WTC11 (cell line): ENCODE measurements at regions not wholly inside any gene's neighbourhood (a gene's known extent, or its start where the extent isn't known, plus 50 kb on each side); places are given as distances from the start of the nearest gene placed in this dataset.

Experiments
- ATAC-seq: fragments of 200-7000 bp; cut with Tn5 transposase; 2 replicates; pipeline ENCODE4 v1.10.0; 2021; ENCODE audit warnings: mild to moderate bottlenecking, moderate library complexity
- CTCF ChIA-PET: fragments of 300-600 bp; sonication (Branson Sonifier 250); formaldehyde crosslinking; loops from one replicate; lab custom pipeline; 2021; ENCODE audit warnings: antibody characterized with exemption; lab: Charles Lee
- POLR2A ChIA-PET: fragments of 350-600 bp; sonication (Branson Sonifier 250); formaldehyde crosslinking; loops from one replicate; lab custom pipeline; 2021; ENCODE audit warnings: antibody characterized with exemption; lab: Charles Lee
- DNase-seq: peaks from one replicate; pipeline ENCODE4 v3.0.0; 2021; ENCODE audit warnings: low spot score
- H3K27ac Mint-ChIP-seq: 2 replicates; pipeline ENCODE4 v1.8.0; 2021; ENCODE audit warnings: mixed read lengths
- H3K27me3 Mint-ChIP-seq: 2 replicates; pipeline ENCODE4 v1.8.0; 2021; ENCODE audit warnings: low read depth, mild to moderate bottlenecking, moderate library complexity, mixed read lengths
- H3K36me3 Mint-ChIP-seq: 2 replicates; pipeline ENCODE4 v1.8.0; 2021; ENCODE audit warnings: mixed read lengths
- H3K4me1 Mint-ChIP-seq: 2 replicates; pipeline ENCODE4 v1.8.0; 2022; ENCODE audit warnings: mixed read lengths
- H3K4me3 Mint-ChIP-seq: 2 replicates; pipeline ENCODE4 v1.8.0; 2021; ENCODE audit warnings: mild to moderate bottlenecking, moderate library complexity, mixed read lengths
- H3K9me3 Mint-ChIP-seq: 2 replicates; pipeline ENCODE4 v1.8.0; 2021; ENCODE audit warnings: mixed read lengths
- ATF1 ChIP-seq: sonication (generic); formaldehyde crosslinking; IDR thresholded peaks from 2 replicates; pipeline ENCODE4 v1.8.1; 2023; ENCODE audit warnings: mild to moderate bottlenecking, moderate library complexity, missing genetic modification reagents
- CBFB ChIP-seq: sonication (generic); formaldehyde crosslinking; IDR thresholded peaks from 2 replicates; pipeline ENCODE4 v1.8.1; 2022; ENCODE audit warnings: mild to moderate bottlenecking, low read depth, missing genetic modification reagents
- EMX1 ChIP-seq: fragments of 250-450 bp; sonication (Bioruptor Pico); IDR thresholded peaks from 2 replicates; pipeline ENCODE4 v1.8.0; 2021; ENCODE audit warnings: mild to moderate bottlenecking
- HMGA2 ChIP-seq: fragments of 250-450 bp; sonication (Bioruptor Pico); IDR thresholded peaks from 2 replicates; pipeline ENCODE4 v1.4.0; 2021; ENCODE audit warnings: mild to moderate bottlenecking, moderate library complexity
- KAT7 ChIP-seq: sonication (generic); formaldehyde crosslinking; IDR thresholded peaks from 2 replicates; pipeline ENCODE4 v1.8.1; 2023; ENCODE audit warnings: missing genetic modification reagents, mild to moderate bottlenecking, borderline replicate concordance
- NFE2L1 ChIP-seq: sonication (generic); formaldehyde crosslinking; IDR thresholded peaks from 2 replicates; pipeline ENCODE4 v1.8.1; 2023; ENCODE audit warnings: missing genetic modification reagents
- NR2C2 ChIP-seq: sonication (generic); formaldehyde crosslinking; IDR thresholded peaks from 2 replicates; pipeline ENCODE4 v1.8.0; 2022; ENCODE audit warnings: mild to moderate bottlenecking, missing genetic modification reagents
- TEAD1 ChIP-seq: sonication (generic); formaldehyde crosslinking; IDR thresholded peaks from 2 replicates; pipeline ENCODE4 v1.8.0; 2022; ENCODE audit warnings: mild to moderate bottlenecking, missing genetic modification reagents
- ZNF219 ChIP-seq: sonication (generic); formaldehyde crosslinking; IDR thresholded peaks from 2 replicates; pipeline ENCODE4 v1.8.0; 2023; ENCODE audit warnings: missing genetic modification reagents, mild to moderate bottlenecking, borderline replicate concordance
- ZNF263 ChIP-seq: sonication (generic); formaldehyde crosslinking; IDR thresholded peaks from 2 replicates; pipeline ENCODE4 v1.8.1; 2022; ENCODE audit warnings: low read depth, mild to moderate bottlenecking, moderate library complexity, missing genetic modification reagents
- ZNF317 ChIP-seq: sonication (generic); formaldehyde crosslinking; IDR thresholded peaks from 2 replicates; pipeline ENCODE4 v1.8.1; 2023; ENCODE audit warnings: low read depth, mild to moderate bottlenecking, moderate library complexity, missing genetic modification reagents, borderline replicate concordance
- ZNF416 ChIP-seq: fragments of 250-450 bp; sonication (Bioruptor Pico); IDR thresholded peaks from 2 replicates; pipeline ENCODE4 v1.9.0; 2021; ENCODE audit warnings: mild to moderate bottlenecking, inconsistent platforms
- ZNF671 ChIP-seq: fragments of 250-450 bp; sonication (Bioruptor Pico); IDR thresholded peaks from 2 replicates; pipeline ENCODE4 v1.8.0; 2021; ENCODE audit warnings: mild to moderate bottlenecking
- TF ChIP-seq, protein P1 (sequence below): fragments of 250-450 bp; sonication (Bioruptor Pico); conservative IDR thresholded peaks from 2 replicates; pipeline ENCODE4 v1.9.0; 2021; ENCODE audit warnings: mild to moderate bottlenecking
- TF ChIP-seq, protein P2 (sequence below): sonication (generic); formaldehyde crosslinking; IDR thresholded peaks from 2 replicates; pipeline ENCODE4 v1.8.0; 2022; ENCODE audit warnings: mild to moderate bottlenecking, missing genetic modification reagents
- TF ChIP-seq, protein P3 (sequence below): sonication (generic); formaldehyde crosslinking; IDR thresholded peaks from 2 replicates; pipeline ENCODE4 v1.8.0; 2022; ENCODE audit warnings: mild to moderate bottlenecking, missing genetic modification reagents
- TF ChIP-seq, protein P4 (sequence below): sonication (generic); formaldehyde crosslinking; IDR thresholded peaks from 2 replicates; pipeline ENCODE4 v1.8.1; 2022; ENCODE audit warnings: low read depth, missing genetic modification reagents, borderline replicate concordance
- TF ChIP-seq, protein P5 (sequence below): fragments of 250-450 bp; sonication (Bioruptor Pico); IDR thresholded peaks from 2 replicates; pipeline ENCODE4 v1.9.0; 2021; ENCODE audit warnings: mild to moderate bottlenecking, borderline replicate concordance
- TF ChIP-seq, protein P6 (sequence below): sonication (generic); formaldehyde crosslinking; conservative IDR thresholded peaks from 2 replicates; pipeline ENCODE4 v1.8.1; 2022; ENCODE audit warnings: mild to moderate bottlenecking, missing genetic modification reagents

DNA sequence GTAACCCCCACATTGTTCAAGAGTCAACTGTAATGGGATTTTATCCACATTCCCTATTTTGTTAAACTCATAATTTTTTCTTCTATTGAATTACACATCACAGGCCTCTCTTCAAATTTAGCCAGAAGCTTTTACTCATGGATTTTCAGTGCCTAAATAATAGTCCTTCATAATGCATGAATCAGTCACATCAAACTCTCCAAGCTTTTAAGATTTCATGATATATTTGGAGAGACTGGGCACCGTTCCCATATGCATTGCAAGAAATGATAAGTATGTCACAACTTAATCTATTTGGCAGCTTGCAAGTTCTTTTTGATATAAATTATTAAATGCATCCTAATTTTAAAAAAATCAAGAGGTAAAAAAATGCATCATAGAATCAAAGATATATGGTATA is 465.9 kb downstream of the DMAC1 start:
- Mint-ChIP-seq H3K4me1 (peaks cover 10% of the 10 kb centered on the region), H3K27ac (no peak overlapping the region), H3K27me3 (no peaks in the 10 kb centered on the region), H3K36me3 (no peaks in the 10 kb centered on the region), H3K9me3 (no peaks in the 10 kb centered on the region), H3K4me3 (no peak overlapping the region)
- DNase-seq (no peak), ATAC-seq (no peak)
- no peak for TF ChIP-seq ZNF416
- TF ChIP-seq, protein P1, sequence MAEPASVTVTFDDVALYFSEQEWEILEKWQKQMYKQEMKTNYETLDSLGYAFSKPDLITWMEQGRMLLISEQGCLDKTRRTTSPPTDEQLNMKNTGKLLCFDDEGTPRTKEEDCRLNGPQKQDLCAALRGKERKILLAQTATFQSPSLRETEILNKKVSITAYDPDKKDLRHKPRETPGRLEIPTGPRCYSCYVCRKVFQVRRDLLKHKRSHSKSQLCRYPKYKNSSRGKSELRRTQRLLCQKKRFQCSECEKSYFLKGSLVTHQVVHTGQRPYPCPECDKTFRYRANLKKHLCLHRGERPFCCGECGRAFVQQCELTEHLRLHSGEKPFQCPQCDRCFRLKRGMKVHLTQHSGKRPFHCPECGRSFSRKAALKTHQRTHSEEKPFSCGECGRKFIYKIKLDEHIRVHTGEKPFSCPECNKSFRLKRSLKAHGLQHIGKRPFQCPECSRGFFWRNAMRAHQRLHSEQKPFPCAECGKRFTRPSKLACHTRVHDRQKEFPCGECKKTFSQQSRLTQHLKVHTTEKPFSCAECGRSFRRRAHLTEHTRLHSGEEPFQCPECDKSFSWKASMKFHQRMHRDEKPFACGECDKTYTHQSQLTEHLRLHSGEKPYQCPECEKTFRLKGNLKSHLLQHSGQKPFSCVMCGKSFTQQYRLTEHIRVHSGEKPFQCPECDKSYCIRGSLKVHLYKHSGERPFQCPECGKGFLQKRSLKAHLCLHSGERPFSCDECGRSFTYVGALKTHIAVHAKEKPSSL (CRISPR knock-in tag): no peak
- no peak for TF ChIP-seq HMGA2 (CRISPR knock-in tag)
- TF ChIP-seq NR2C2 (CRISPR knock-in tag): no peak
- TF ChIP-seq, protein P2, sequence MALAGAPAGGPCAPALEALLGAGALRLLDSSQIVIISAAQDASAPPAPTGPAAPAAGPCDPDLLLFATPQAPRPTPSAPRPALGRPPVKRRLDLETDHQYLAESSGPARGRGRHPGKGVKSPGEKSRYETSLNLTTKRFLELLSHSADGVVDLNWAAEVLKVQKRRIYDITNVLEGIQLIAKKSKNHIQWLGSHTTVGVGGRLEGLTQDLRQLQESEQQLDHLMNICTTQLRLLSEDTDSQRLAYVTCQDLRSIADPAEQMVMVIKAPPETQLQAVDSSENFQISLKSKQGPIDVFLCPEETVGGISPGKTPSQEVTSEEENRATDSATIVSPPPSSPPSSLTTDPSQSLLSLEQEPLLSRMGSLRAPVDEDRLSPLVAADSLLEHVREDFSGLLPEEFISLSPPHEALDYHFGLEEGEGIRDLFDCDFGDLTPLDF: no peak
- TF ChIP-seq ZNF263: no peak
- TF ChIP-seq ZNF317: no peak
- TF ChIP-seq ZNF219 (CRISPR knock-in tag): no peak
- no peak for TF ChIP-seq KAT7 (CRISPR knock-in tag)
- TF ChIP-seq NFE2L1 (CRISPR knock-in tag): no peak
- TF ChIP-seq, protein P3, sequence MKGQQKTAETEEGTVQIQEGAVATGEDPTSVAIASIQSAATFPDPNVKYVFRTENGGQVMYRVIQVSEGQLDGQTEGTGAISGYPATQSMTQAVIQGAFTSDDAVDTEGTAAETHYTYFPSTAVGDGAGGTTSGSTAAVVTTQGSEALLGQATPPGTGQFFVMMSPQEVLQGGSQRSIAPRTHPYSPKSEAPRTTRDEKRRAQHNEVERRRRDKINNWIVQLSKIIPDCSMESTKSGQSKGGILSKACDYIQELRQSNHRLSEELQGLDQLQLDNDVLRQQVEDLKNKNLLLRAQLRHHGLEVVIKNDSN: no peak
- TF ChIP-seq, protein P4, sequence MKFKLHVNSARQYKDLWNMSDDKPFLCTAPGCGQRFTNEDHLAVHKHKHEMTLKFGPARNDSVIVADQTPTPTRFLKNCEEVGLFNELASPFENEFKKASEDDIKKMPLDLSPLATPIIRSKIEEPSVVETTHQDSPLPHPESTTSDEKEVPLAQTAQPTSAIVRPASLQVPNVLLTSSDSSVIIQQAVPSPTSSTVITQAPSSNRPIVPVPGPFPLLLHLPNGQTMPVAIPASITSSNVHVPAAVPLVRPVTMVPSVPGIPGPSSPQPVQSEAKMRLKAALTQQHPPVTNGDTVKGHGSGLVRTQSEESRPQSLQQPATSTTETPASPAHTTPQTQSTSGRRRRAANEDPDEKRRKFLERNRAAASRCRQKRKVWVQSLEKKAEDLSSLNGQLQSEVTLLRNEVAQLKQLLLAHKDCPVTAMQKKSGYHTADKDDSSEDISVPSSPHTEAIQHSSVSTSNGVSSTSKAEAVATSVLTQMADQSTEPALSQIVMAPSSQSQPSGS: no peak
- TF ChIP-seq ZNF671: no peak
- no peak for TF ChIP-seq ATF1 (CRISPR knock-in tag)
- TF ChIP-seq EMX1 (CRISPR knock-in tag): no peak
- ChIA-PET CTCF (no interaction called here), POLR2A (no interaction called here)

DNA sequence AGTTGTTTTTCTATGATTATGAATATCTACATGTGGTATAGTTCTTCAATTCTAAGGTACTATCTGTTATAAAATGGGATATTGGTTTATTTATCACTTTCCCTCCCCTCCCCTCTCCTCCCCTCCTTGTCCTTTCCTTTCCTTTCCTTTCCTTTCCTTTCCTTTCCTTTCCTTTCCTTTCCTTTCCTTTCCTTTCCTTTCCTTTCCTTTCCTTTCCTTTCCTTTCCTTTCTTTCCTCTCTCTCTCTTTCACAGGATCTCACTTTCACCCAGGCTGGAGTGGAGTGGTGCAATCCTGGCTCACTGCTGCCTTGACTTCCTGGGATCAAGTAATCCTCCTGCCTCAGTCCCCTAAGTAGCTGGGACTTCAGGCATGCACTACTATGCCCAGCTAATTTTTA is 466.8 kb downstream of the DMAC1 start:
- Mint-ChIP-seq H3K4me3 (no peak overlapping the region), H3K9me3 (0 out of 2 replicates have a peak, but pooled peaks cover 4% of the 10 kb centered on the region), H3K4me1 (peaks cover 10% of the 10 kb centered on the region), H3K36me3 (no peaks in the 10 kb centered on the region), H3K27ac (no peak overlapping the region), H3K27me3 (no peaks in the 10 kb centered on the region)
- TF ChIP-seq CBFB (no peak), TEAD1 (no peak), EMX1 (CRISPR knock-in tag) (no peak)
- TF ChIP-seq, protein P5, sequence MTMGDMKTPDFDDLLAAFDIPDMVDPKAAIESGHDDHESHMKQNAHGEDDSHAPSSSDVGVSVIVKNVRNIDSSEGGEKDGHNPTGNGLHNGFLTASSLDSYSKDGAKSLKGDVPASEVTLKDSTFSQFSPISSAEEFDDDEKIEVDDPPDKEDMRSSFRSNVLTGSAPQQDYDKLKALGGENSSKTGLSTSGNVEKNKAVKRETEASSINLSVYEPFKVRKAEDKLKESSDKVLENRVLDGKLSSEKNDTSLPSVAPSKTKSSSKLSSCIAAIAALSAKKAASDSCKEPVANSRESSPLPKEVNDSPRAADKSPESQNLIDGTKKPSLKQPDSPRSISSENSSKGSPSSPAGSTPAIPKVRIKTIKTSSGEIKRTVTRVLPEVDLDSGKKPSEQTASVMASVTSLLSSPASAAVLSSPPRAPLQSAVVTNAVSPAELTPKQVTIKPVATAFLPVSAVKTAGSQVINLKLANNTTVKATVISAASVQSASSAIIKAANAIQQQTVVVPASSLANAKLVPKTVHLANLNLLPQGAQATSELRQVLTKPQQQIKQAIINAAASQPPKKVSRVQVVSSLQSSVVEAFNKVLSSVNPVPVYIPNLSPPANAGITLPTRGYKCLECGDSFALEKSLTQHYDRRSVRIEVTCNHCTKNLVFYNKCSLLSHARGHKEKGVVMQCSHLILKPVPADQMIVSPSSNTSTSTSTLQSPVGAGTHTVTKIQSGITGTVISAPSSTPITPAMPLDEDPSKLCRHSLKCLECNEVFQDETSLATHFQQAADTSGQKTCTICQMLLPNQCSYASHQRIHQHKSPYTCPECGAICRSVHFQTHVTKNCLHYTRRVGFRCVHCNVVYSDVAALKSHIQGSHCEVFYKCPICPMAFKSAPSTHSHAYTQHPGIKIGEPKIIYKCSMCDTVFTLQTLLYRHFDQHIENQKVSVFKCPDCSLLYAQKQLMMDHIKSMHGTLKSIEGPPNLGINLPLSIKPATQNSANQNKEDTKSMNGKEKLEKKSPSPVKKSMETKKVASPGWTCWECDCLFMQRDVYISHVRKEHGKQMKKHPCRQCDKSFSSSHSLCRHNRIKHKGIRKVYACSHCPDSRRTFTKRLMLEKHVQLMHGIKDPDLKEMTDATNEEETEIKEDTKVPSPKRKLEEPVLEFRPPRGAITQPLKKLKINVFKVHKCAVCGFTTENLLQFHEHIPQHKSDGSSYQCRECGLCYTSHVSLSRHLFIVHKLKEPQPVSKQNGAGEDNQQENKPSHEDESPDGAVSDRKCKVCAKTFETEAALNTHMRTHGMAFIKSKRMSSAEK (CRISPR knock-in tag): no peak
- TF ChIP-seq, protein P6, sequence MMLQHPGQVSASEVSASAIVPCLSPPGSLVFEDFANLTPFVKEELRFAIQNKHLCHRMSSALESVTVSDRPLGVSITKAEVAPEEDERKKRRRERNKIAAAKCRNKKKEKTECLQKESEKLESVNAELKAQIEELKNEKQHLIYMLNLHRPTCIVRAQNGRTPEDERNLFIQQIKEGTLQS (CRISPR knock-in tag): no peak
- no peak for DNase-seq
- no peak for ATAC-seq
- ChIA-PET POLR2A (no interaction called here), CTCF (interaction anchor here (0.7 kb wide), 1 partner anchor 148 kb away, joined by 4 read pairs; no protein-coding TSS in a partner anchor)
